Activated T-helper 2 cell treated with anti-CD3 and anti-CD28 coated beads, Interferon-gamma antibody, Interleukin-2, Interleukin-4, amounts not matched to agents 10 μg/mL and 5 μg/mL and 100 μg/mL, durations not matched to agents 14 hours and 24 hours and 36 hours (primary cell): ENCODE measurements at regions not wholly inside any gene's neighbourhood (a gene's known extent, or its start where the extent isn't known, plus 50 kb on each side); places are given as distances from the start of the nearest gene placed in this dataset.

Source experiments
- DNase-seq: peaks from one replicate; pipeline ENCODE4 v3.0.0; 2021; ENCODE audit warnings: low spot score
- H3K27ac Mint-ChIP-seq: one replicate; pipeline ENCODE4 v1.8.0; 2021; ENCODE audit warnings: mixed read lengths
- H3K27me3 Mint-ChIP-seq: one replicate; pipeline ENCODE4 v1.8.0; 2021; ENCODE audit warnings: low read depth, mixed read lengths
- H3K36me3 Mint-ChIP-seq: one replicate; pipeline ENCODE4 v1.8.0; 2021; ENCODE audit warnings: low read depth, mixed read lengths
- H3K4me1 Mint-ChIP-seq: one replicate; pipeline ENCODE4 v1.8.0; 2021; ENCODE audit warnings: low read depth, mixed read lengths
- H3K4me3 Mint-ChIP-seq: one replicate; pipeline ENCODE4 v1.8.0; 2021; ENCODE audit warnings: low read depth, mild to moderate bottlenecking, moderate library complexity, mixed read lengths
- H3K9me3 Mint-ChIP-seq: one replicate; pipeline ENCODE4 v1.8.0; 2021; ENCODE audit warnings: mixed read lengths
- intact Hi-C: fragments of 100-400 bp; cut with micrococcal nuclease; formaldehyde crosslinking; loops from one replicate; pipeline ENCODE4 v1.15.1; 2023

DNA sequence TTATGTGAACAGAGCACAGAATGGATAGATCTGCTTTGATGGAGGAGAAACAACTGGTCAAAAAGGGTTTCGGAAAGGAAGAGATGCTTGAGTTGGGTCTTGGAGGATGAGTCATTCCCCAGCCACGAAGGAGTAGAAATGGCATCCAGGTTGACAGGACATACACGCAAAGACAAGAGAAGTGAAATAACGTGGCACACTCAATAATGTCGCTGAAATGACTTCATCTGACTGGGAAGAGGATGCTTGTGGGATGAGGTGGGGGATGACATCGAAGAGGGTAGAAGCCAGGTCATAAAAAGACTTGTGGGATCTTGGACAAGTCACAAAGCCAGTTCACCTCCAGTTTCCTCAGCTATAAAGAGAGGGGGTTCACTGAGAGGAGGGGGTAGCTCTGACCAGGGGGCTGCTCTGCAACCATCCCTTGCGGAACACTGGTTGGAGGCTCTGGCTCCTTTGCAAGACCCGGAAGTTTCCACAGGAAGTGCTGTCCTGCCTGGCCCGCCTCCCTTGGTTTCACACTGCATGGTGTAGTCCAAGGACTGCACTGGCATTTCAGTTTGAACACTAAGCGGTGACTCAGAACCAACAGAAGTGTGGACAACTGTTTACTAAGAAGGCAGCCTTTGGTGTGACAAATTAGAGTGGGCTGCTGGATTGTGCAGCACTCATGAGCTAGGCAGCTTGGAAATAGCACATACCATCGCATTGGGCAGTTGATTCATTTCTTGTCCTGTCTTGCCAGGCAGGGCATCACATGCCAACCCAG is 189.9 kb upstream of the ADO start:
- peaks cover 79% of the 10 kb centered on the region for H3K4me1 Mint-ChIP-seq
- intact Hi-C loops: loop anchor here (1.0 to 5.0 kb wide), 10 partner anchors 23 to 543 kb away; partner anchors contain the start of gene EGR2
- no peak for DNase-seq
- peak overlapping the region; percentile 65 for H3K27ac Mint-ChIP-seq
- no peak overlapping the region for H3K4me3 Mint-ChIP-seq
- peaks cover 9% of the 10 kb centered on the region for H3K9me3 Mint-ChIP-seq
- H3K27me3 Mint-ChIP-seq: peaks cover 5% of the 10 kb centered on the region
- no peaks in the 10 kb centered on the region for H3K36me3 Mint-ChIP-seq

DNA sequence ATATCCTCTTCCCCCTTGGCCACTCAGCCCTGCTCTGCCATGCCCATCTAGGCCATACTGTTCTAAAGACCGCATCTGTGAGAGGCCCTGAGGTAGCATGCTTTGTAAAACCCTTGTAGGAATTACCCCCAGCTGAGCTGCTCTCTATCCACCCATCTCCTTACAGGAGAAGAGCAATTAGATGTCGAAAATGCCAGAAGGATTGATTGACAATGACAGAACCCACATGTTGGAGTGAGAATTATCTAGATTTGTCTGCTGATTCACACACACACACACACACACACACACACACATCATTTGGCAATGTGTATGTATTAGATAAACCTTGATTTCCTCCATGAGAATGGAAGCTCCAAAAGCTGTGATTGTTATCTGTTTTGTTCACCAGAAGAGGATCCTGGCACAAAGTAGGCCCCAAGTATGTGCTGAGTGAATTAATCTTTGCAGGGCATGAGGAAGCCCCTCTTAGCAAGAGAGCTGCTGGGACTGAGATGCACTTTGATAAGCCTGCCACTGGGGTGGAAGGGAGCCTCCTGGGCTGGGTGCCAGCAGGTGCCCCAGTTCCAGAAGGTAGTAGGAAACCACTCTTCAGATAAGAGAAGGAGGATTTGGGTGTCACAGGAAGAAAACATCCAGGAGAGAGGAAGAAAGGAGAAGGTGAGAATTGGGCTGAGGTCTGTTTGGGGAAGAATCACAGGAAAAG is 187.5 kb upstream of the ADO start:
- no peaks in the 10 kb centered on the region for H3K36me3 Mint-ChIP-seq
- H3K27ac Mint-ChIP-seq: no peak overlapping the region
- intact Hi-C loops: no loop called here
- DNase-seq: no peak
- H3K4me1 Mint-ChIP-seq: peaks cover 73% of the 10 kb centered on the region
- H3K9me3 Mint-ChIP-seq: peaks cover 9% of the 10 kb centered on the region
- no peaks in the 10 kb centered on the region for H3K27me3 Mint-ChIP-seq
- H3K4me3 Mint-ChIP-seq: no peak overlapping the region

DNA sequence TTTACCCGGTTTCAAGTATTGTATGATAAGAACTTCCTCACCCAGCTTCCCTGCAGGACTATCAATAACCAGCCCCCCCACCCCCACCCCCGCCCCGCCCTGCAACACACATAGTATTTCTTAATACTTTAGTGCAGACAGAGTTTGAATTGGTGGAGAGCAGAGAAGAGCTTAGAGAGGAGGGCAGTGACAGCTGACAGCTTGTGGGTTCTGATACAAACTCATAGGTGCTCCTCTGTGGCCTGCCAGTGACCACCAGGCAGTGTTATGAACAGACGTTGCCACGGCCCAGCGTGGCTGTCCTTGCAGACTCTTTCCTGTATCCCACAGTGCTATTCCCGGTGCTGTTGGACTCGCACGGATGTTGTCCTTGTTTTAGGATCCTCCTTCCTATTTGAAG is 186.9 kb upstream of the ADO start:
- H3K4me1 Mint-ChIP-seq: peaks cover 72% of the 10 kb centered on the region
- H3K27me3 Mint-ChIP-seq: no peaks in the 10 kb centered on the region
- peaks cover 9% of the 10 kb centered on the region for H3K9me3 Mint-ChIP-seq
- no peak for DNase-seq
- no peak overlapping the region for H3K27ac Mint-ChIP-seq
- H3K4me3 Mint-ChIP-seq: no peak overlapping the region
- intact Hi-C loops: no loop called here
- H3K36me3 Mint-ChIP-seq: no peaks in the 10 kb centered on the region

DNA sequence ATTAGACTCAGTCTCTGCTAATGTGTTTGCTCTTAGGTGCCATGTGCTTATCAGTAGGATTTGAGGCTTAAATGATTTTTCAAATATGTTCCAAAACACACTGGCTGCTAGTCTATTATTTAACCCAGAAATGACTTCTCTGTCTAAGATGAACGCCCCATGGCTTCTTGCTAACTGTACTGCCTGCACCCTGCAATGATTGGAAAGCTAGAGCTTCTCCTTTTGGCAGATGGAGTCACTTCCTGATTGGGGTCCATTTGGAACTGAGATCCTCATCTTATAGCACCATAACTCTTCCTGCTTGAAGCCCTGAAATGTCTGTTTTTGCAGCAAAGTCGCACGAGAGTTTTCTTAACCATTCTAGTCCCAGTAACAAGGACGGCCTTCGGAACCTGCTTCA is 186.5 kb upstream of the ADO start:
- intact Hi-C loops: no loop called here
- DNase-seq: no peak
- Mint-ChIP-seq H3K36me3 (no peaks in the 10 kb centered on the region), H3K9me3 (peaks cover 9% of the 10 kb centered on the region), H3K27ac (no peak overlapping the region), H3K4me1 (peaks cover 70% of the 10 kb centered on the region), H3K4me3 (no peak overlapping the region), H3K27me3 (no peaks in the 10 kb centered on the region)

DNA sequence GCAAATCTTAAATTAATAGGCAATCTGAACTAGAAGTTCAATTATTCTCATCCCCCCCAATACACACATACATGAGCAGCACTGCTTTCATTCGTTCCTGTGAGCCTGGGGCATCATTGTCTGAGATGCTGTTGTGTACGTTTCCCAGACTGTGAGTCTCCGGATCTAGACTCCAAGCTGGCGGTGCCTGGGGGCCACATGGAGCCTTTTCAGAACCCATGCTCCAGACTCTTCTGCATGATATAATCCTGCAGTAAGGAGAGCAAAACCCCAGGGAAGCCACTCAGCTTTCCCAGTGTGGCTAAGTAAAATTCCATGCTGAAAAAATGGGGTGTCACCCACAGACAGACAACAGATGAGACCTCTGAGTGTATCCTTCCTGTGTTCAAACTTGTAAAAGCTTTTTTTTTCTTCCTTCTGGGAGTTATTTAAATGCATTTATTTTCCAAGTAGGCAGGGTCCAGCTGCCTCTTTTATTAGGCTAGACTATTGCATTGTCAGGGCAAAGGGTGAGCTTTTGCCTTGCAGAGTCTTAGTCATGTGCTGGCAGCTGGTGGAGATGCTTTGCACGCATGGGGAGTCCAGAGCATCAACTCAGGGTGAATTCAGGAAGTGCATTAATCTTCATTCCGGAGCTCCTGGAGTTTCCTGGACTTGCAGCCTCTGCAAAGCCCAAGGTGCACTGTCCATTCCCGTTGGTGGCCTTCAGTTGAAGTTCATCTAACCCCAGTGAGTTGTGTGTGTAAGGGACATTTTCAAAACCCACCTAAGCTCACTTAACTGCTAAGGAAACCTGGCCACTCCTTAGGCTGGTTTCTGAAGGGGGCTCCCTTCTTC is 185.7 kb upstream of the ADO start:
- intact Hi-C loops: no loop called here

DNA sequence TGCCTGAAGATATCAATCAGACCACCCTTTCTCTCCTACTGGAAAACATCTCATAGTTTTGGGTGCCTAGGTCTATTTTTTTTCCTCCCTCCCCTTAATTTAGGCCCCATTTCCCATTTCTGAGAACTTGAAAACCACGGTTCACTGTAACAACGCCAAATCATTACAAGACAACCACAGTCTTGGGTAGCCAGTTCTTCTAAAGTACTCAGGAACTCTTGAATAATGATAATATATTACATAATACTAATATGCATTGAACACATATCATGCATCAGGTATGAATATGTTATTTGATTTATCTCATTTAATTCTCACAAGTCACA is 185.1 kb upstream of the ADO start:
- no peaks in the 10 kb centered on the region for H3K27me3 Mint-ChIP-seq
- no peak overlapping the region for H3K27ac Mint-ChIP-seq
- DNase-seq: no peak
- H3K9me3 Mint-ChIP-seq: peaks cover under 1% of the 10 kb centered on the region
- intact Hi-C loops: no loop called here
- H3K4me3 Mint-ChIP-seq: no peak overlapping the region
- peaks cover 60% of the 10 kb centered on the region for H3K4me1 Mint-ChIP-seq
- no peaks in the 10 kb centered on the region for H3K36me3 Mint-ChIP-seq

More for the DNA sequence above, 185.7 kb upstream of the ADO start:
- Mint-ChIP-seq H3K9me3 (peaks cover 5% of the 10 kb centered on the region), H3K4me1 (peaks cover 66% of the 10 kb centered on the region), H3K27me3 (no peaks in the 10 kb centered on the region), H3K4me3 (no peak overlapping the region), H3K27ac (no peak overlapping the region), H3K36me3 (no peaks in the 10 kb centered on the region)
- no peak for DNase-seq

DNA sequence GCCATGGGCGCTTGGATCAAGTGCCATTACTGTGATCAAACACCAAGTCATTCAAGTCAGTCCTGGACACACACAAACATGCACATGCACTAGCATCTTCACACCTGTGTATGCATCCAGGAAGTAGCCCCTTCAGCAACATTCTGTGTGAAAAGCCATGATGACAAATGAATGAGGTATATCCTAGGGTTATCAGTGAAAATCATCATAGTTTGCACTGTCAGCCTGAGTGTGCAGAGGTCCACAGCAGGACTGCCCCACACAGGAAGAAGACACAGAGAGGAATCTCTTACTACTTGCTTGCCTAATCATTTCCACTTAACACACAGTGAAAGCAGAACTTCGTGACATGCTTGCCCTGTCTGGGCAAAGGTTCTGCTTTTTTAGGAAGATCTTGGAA is 184.0 kb upstream of the ADO start:
- Mint-ChIP-seq H3K27ac (no peak overlapping the region), H3K9me3 (no peaks in the 10 kb centered on the region), H3K4me1 (peaks cover 49% of the 10 kb centered on the region), H3K4me3 (no peak overlapping the region), H3K27me3 (no peaks in the 10 kb centered on the region), H3K36me3 (no peaks in the 10 kb centered on the region)
- no peak for DNase-seq
- intact Hi-C loops: no loop called here

DNA sequence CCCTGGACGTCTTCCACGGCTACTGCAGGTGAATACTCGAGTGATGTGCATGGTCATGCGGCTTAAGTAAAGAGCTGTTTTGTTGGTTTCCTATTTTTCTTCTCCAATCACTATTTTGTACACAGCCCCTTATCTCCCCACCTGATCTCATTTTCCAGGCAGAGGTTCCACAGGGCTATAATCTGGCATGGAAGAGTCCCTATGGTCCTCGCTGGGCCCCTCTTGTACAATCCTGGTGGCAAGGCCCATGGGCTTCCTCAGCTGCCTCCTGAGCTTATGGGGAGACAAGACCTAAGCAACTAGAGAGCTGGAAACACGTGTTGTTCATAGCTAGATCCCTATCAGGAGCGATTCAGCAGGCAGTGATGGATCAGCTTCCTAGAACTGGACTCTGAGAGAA is 181.3 kb upstream of the ADO start:
- intact Hi-C loops: no loop called here

DNA sequence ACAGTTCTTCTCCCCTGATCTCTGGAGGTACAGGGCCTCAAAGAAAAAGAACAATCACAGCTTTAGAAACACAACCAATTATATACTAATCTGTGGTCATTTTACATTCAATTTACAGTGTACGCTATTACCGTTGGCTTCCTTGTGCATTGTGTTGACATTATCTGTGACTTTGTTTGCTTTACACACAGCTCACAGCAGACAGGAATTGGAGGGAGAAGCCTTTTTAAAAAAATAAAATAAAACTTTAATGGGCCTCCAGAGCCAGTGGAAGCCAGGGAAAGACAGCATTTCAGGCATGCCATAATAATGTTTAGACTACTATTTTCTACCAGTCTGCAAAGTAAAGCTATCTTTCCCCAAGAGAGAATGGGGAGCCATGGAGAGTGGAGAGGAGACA is 179.0 kb upstream of the ADO start:
- Mint-ChIP-seq H3K4me3 (no peak overlapping the region), H3K27me3 (no peaks in the 10 kb centered on the region), H3K27ac (no peak overlapping the region), H3K4me1 (peaks cover 31% of the 10 kb centered on the region), H3K9me3 (no peaks in the 10 kb centered on the region), H3K36me3 (no peaks in the 10 kb centered on the region)
- DNase-seq: no peak
- intact Hi-C loops: no loop called here

More for the DNA sequence above, 181.3 kb upstream of the ADO start:
- Mint-ChIP-seq H3K9me3 (no peaks in the 10 kb centered on the region), H3K27me3 (no peaks in the 10 kb centered on the region), H3K36me3 (no peaks in the 10 kb centered on the region), H3K4me3 (no peak overlapping the region), H3K4me1 (peaks cover 49% of the 10 kb centered on the region), H3K27ac (no peak overlapping the region)
- no peak for DNase-seq

DNA sequence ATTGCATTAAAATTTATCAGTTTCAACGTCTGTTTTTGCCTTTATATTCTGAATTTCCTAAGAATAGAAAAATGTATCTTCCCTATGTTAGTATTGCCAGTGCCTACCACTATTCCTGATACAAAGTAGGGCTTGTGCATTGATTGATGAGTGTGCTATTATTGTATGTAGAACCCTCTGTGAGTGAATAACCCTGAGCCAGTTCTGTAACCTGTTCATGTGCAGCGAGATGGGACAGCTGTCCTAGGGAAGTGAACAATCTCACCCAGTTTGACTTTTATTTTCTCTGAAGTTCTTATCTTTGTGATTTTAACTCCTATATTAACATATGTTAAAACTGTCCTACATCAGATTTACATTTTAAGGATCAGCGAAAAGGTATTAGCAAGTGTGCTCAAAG is 178.4 kb upstream of the ADO start:
- Mint-ChIP-seq H3K27ac (no peak overlapping the region), H3K27me3 (no peaks in the 10 kb centered on the region), H3K36me3 (peaks cover 3% of the 10 kb centered on the region), H3K9me3 (no peaks in the 10 kb centered on the region), H3K4me3 (no peak overlapping the region), H3K4me1 (peaks cover 28% of the 10 kb centered on the region)
- no peak for DNase-seq
- intact Hi-C loops: no loop called here

DNA sequence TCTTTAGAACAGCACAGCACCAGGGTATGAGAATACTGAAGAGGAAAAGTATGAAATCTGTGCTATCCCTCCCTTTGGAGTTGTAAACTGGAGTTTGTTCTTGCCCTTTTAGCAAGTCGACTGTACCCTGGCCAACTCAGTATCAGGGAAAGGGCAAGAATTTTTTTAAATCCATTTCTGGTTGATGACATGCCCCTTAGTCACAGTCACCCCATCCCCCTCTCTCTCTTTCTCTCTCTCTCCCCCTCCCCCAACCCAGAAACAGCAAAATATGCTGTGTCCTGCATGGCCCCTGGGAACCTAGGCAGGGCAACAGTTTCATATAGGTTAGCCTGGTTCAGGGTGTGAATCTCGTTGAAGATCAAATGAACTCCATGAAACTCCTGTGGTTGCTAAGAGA is 177.7 kb upstream of the ADO start:
- DNase-seq: no peak
- H3K4me1 Mint-ChIP-seq: peaks cover 32% of the 10 kb centered on the region
- no peaks in the 10 kb centered on the region for H3K27me3 Mint-ChIP-seq
- no peaks in the 10 kb centered on the region for H3K9me3 Mint-ChIP-seq
- H3K27ac Mint-ChIP-seq: peak overlapping the region; percentile 34
- peak overlapping the region; percentile 34 for H3K4me3 Mint-ChIP-seq
- H3K36me3 Mint-ChIP-seq: peaks cover 3% of the 10 kb centered on the region
- intact Hi-C loops: no loop called here

DNA sequence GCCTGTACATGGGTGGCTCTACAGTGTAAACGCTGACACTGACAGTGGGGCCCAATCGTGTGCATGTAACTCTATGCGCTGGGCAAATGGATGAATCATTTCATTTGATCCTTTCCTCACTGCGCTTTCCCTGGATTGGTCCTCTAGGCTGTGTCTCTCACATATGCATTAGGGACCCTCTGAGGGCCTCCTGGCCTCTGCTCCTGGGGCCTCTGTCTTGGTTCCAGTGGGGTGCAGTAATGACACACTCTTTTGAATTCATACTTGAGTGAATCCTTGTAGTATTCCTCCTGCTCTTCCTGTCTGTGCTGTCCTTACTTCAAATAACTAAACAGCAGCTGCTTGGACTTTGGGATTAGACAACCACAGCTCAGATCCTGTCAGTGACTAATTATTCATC is 176.5 kb upstream of the ADO start:
- Mint-ChIP-seq H3K4me3 (no peak overlapping the region), H3K27me3 (no peaks in the 10 kb centered on the region), H3K9me3 (no peaks in the 10 kb centered on the region), H3K36me3 (peaks cover 3% of the 10 kb centered on the region), H3K4me1 (peaks cover 40% of the 10 kb centered on the region), H3K27ac (no peak overlapping the region)
- DNase-seq: no peak
- intact Hi-C loops: no loop called here

DNA sequence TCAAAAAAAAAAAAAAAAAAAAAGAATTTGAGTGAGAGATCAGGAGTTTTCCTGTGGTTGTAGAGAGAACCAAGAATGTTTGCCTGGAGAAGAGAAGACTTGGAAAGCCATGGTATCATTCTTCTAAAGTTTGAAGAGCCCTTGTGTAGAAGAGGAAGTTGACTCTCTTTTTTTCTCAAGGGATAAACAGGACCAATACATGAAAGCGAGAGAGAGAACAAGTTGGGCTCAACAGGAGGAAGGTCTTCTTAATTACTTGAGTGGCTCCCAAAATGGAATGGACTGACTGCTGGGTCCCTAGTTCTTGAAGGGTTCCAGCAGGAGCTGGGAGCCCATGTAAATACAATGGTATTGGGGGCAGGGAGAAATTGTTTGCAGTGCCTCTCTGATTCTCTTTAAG is 173.3 kb upstream of the ADO start:
- Mint-ChIP-seq H3K27me3 (no peaks in the 10 kb centered on the region), H3K9me3 (no peaks in the 10 kb centered on the region), H3K4me3 (no peak overlapping the region), H3K4me1 (peaks cover 49% of the 10 kb centered on the region), H3K36me3 (peaks cover 5% of the 10 kb centered on the region), H3K27ac (peak overlapping the region; percentile 81)
- no peak for DNase-seq
- intact Hi-C loops: loop anchor here (10.0 kb wide), 3 partner anchors 576 to 846 kb away; partner anchors contain the start of gene ARID5B
